ENCODE measurements at regions not wholly inside any gene's neighbourhood (a gene's known extent, or its start where the extent isn't known, plus 50 kb on each side); places are given as distances from the start of the nearest gene placed in this dataset.

- H3K36me3 Mint-ChIP-seq, result no peaks in the 10 kb centered on the region
- no peaks in the 10 kb centered on the region for H3K9me3 Mint-ChIP-seq
- H3K27ac Mint-ChIP-seq, result no peak overlapping the region
- peaks cover 0 to 3% of the 10 kb centered on the region in 2 donors for H3K27me3 Mint-ChIP-seq
- ATAC-seq, result no peak
- peaks cover 0 to 6% of the 10 kb centered on the region in 2 donors for H3K4me1 Mint-ChIP-seq (ENCODE audit: low read depth in 2 of 2)
- no peak for DNase-seq (ENCODE audit: low spot score)
- no peak overlapping the region for H3K4me3 Mint-ChIP-seq
Measured at GRCh38 chr15:47505712-47506328, 211.5 kb upstream of the SEMA6D start.

DNA sequence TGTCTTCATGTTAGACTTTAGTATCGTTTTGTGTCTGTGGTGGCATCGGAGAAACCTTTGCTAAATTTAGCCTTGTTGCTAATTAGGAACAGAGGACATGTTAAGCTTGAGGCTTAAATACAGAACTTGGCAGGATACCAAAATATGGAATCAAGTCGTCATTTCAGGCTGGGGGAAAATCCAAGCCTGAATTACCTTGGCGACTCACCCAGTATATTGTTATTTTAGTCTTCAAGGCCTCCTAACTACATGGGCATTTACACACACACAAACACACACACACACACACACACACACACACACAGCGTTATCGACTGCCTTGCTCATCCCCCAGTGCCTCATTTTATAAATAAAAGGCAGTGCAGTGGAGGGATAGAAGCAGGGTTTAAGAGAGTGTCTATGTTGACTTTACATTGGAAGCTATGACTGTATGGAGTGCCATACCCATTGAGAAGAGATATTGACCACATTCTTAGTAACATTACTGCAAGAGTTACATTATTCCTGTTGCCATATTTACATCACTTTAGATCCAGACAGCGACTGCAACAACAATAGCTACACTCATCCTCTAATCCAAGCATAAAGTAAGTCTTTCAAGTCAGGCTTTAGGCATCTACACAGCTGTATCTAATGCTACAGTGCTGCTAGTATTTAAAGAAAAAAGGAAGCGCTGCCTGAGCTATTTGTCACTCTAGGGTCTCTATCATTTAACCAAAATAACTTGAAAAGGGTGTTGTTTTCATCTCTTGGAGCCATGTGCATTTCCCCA lies 210.8 kb upstream of the SEMA6D start:
- Mint-ChIP-seq H3K27ac (no peak overlapping the region), H3K4me1 (ENCODE audit: low read depth in 2 of 2) (peaks cover 0 to 6% of the 10 kb centered on the region in 2 donors), H3K27me3 (peaks cover 0 to 3% of the 10 kb centered on the region in 2 donors), H3K9me3 (no peaks in the 10 kb centered on the region), H3K4me3 (no peak overlapping the region), H3K36me3 (no peaks in the 10 kb centered on the region)
- ATAC-seq (no peak), DNase-seq (ENCODE audit: low spot score) (no peak)

DNA sequence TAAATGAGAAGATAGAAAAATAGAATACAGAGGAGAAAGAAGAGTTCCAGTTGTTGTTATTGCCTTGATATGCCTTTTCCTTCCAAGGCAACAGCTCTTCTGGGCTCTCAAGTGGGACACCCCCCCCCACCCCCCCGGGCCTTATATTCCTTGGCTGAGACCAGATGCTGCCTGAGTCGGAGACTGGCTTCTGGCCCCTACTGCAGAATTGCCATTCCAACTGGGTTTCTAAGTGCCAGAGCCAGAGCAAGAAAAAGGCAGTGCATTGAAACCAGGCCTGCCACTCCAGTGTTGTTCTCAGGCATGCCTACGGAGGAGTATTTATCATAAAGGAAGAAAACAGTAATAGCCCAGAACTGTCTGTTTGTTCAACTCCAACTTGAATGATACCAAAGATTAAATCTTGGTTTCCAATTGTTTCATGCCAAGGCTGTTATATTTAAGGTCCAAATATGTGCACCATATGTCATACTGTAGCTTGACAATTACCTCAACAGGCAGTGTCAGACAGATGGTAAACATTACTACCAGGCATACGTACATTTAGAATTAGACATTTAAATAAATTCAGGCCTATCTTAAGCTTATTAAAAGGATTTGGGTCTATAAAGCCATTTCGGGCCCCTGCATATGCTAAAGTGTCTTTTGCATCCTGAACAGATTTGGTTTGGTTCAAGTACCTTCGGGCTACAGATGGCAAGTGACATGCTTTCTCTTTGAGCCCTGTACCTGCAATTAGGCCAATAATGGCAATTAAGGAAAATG lies 209.9 kb upstream of the SEMA6D start:
- H3K9me3 Mint-ChIP-seq, result no peaks in the 10 kb centered on the region
- no peak for DNase-seq (ENCODE audit: low spot score)
- peaks cover 0 to 3% of the 10 kb centered on the region in 2 donors for H3K27me3 Mint-ChIP-seq
- no peak overlapping the region for H3K27ac Mint-ChIP-seq
- H3K4me1 Mint-ChIP-seq (ENCODE audit: low read depth in 2 of 2), result peaks cover 0 to 6% of the 10 kb centered on the region in 2 donors
- no peaks in the 10 kb centered on the region for H3K36me3 Mint-ChIP-seq
- no peak for ATAC-seq
- H3K4me3 Mint-ChIP-seq, result no peak overlapping the region

DNA sequence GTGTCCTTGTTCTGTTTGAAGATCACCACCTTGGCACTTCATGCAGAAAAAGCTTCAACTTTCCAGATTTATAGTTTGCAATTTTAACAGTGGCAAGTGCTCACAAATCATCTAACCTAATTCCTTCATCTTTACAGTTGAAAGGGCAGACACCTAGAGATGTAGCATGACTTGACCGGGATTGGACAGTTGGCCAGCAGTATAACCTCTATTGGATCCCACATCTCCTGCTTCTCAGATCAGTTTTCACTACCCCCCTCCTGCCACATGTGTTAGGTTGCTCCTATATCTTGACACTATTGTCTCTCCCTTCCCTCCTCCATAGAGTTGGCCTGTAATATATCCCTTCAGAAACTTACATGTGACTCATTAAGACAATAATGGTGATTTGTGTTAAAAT lies 206.0 kb upstream of the SEMA6D start:
- Mint-ChIP-seq H3K27ac (no peak overlapping the region), H3K4me3 (no peak overlapping the region), H3K36me3 (no peaks in the 10 kb centered on the region), H3K9me3 (no peaks in the 10 kb centered on the region), H3K4me1 (ENCODE audit: low read depth in 2 of 2) (no peaks in the 10 kb centered on the region), H3K27me3 (peaks cover 0 to 3% of the 10 kb centered on the region in 2 donors)
- ATAC-seq (no peak), DNase-seq (ENCODE audit: low spot score) (no peak)

DNA sequence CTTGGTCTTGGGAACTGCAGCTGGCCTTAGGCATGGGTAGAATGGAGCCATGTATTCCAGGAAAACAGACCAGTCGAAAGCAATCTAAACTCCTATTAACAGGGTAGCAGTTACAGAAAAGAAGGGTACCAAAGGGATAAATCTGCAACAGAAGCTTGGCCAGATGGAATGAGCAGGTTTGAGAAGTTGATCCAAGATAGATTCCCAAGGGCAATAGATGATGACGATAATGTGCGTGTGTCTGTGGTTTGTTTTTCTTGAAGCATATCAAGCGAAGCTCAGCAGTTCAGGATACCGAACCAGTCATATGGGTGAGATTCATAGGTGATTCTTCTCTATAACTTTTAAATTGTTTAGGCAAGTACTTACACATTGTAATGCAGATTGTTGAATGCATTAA lies 203.8 kb upstream of the SEMA6D start:
- DNase-seq (ENCODE audit: low spot score), result no peak

DNA sequence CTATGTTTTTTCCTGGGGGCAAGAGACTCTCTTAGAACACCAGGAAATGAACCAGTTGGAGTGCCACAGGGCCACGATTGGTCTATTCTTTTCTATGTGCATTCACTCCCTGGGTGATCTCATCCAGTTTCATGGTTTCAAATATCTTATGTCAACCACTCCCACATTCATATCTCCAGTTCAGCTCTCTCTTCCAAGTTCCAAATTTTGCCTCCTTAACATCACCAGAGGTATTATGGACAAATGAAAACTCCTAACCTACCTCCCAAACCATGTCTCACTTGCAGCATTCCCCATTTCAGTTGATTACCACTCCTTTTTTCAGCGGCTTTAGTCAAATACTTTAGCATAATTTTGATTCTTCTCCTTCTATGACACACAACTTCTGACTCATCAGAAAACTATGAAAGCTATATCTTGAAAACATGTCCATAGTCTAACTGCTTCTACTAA lies 203.1 kb upstream of the SEMA6D start:
- no peaks in the 10 kb centered on the region for H3K4me1 Mint-ChIP-seq (ENCODE audit: low read depth in 2 of 2)
- no peak overlapping the region for H3K27ac Mint-ChIP-seq
- DNase-seq (ENCODE audit: low spot score), result no peak
- H3K9me3 Mint-ChIP-seq, result no peaks in the 10 kb centered on the region
- H3K4me3 Mint-ChIP-seq, result no peak overlapping the region
- no peak for ATAC-seq
- H3K36me3 Mint-ChIP-seq, result no peaks in the 10 kb centered on the region
- H3K27me3 Mint-ChIP-seq, result peaks cover 0 to 3% of the 10 kb centered on the region in 2 donors

More for the DNA sequence above, 203.8 kb upstream of the SEMA6D start:
- no peak overlapping the region for H3K4me3 Mint-ChIP-seq
- H3K36me3 Mint-ChIP-seq, result no peaks in the 10 kb centered on the region
- H3K27me3 Mint-ChIP-seq, result peaks cover 0 to 3% of the 10 kb centered on the region in 2 donors
- no peaks in the 10 kb centered on the region for H3K9me3 Mint-ChIP-seq
- no peaks in the 10 kb centered on the region for H3K4me1 Mint-ChIP-seq (ENCODE audit: low read depth in 2 of 2)
- H3K27ac Mint-ChIP-seq, result no peak overlapping the region
- no peak for ATAC-seq

GRCh38 chr15:47516558-47516957 lies 200.7 kb upstream of the SEMA6D start:
- H3K27ac Mint-ChIP-seq, result no peak overlapping the region
- ATAC-seq (no peak), DNase-seq (ENCODE audit: low spot score) (no peak)
- H3K9me3 Mint-ChIP-seq, result no peaks in the 10 kb centered on the region
- no peaks in the 10 kb centered on the region for H3K27me3 Mint-ChIP-seq
- H3K4me3 Mint-ChIP-seq, result no peak overlapping the region
- no peaks in the 10 kb centered on the region for H3K36me3 Mint-ChIP-seq
- H3K4me1 Mint-ChIP-seq (ENCODE audit: low read depth in 2 of 2), result no peaks in the 10 kb centered on the region

DNA sequence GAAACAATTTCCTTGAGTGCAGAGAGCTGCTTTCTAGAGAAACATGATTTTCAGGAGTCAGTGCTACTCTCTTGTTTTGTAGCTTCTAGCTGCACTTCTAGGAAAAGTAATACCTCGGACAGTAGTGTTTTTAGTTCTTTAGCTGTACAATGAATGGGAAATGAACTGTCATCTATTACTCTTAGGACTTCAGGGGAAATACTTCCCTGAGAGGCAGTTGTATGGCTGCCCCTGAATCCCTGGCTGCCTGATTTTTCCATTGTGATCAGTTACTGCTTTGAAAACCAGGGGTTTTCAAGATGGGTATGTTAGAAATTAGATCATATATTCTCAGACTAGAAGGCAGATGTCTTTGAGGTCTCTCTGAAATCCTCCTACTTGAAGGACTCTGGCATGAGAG lies 200.3 kb upstream of the SEMA6D start:
- Mint-ChIP-seq H3K4me3 (no peak overlapping the region), H3K27ac (no peak overlapping the region), H3K36me3 (no peaks in the 10 kb centered on the region), H3K4me1 (ENCODE audit: low read depth in 2 of 2) (no peaks in the 10 kb centered on the region), H3K9me3 (no peaks in the 10 kb centered on the region), H3K27me3 (no peaks in the 10 kb centered on the region)
- ATAC-seq, result no peak
- no peak for DNase-seq (ENCODE audit: low spot score)

DNA sequence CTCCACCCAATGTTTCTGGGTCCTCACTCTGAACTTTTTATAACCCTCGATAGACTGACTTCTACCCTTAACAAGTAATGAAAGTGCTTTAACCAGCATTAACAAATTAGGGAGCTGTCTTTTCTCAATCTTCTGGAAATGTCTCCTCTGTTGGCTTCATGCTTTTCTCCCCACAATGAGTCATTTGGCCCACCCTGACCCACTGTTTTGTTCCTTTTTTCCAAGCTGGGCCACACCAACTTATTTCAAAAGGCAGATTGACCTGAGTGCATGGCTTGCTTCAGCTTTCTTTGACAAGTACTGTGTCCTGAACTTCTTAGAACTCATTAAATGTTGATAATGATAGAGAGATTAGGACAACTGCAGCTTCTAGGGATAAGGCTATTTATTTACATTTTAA lies 199.6 kb upstream of the SEMA6D start:
- H3K27ac Mint-ChIP-seq, result no peak overlapping the region
- H3K9me3 Mint-ChIP-seq, result no peaks in the 10 kb centered on the region
- no peaks in the 10 kb centered on the region for H3K27me3 Mint-ChIP-seq
- H3K36me3 Mint-ChIP-seq, result no peaks in the 10 kb centered on the region
- no peaks in the 10 kb centered on the region for H3K4me1 Mint-ChIP-seq (ENCODE audit: low read depth in 2 of 2)
- ATAC-seq (no peak), DNase-seq (ENCODE audit: low spot score) (no peak)
- H3K4me3 Mint-ChIP-seq, result no peak overlapping the region

- Mint-ChIP-seq H3K4me3 (no peak overlapping the region), H3K9me3 (no peaks in the 10 kb centered on the region), H3K4me1 (ENCODE audit: low read depth in 2 of 2) (peaks cover 0 to 6% of the 10 kb centered on the region in 2 donors), H3K36me3 (no peaks in the 10 kb centered on the region), H3K27me3 (peaks cover 0 to 2% of the 10 kb centered on the region in 2 donors), H3K27ac (no peak overlapping the region)
- DNase-seq (ENCODE audit: low spot score) (no peak), ATAC-seq (no peak)
Measured at GRCh38 chr15:47523681-47524475, 193.4 kb upstream of the SEMA6D start.

DNA sequence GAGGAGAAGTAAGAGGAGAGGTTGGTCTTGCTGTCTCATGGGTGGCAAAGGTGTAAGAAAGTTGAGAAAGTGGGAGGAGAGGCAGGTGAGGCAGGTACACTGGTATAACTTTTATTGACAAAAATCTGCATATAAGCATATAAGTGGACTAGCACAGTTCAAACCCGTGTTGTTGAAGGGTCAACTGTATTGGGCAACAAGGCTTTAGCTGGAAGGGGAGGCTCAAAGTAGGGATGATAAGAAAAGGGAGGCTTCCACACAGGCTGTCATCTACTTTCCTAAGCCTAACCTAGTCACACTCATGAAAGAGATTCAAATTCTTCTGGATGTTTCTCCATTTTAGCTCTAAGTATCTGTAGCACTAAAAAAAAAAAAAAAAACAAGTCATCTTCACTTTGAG lies 188.1 kb upstream of the SEMA6D start:
- ATAC-seq (no peak), DNase-seq (ENCODE audit: low spot score) (no peak)
- peaks cover 0 to 2% of the 10 kb centered on the region in 2 donors for H3K27me3 Mint-ChIP-seq

GRCh38 chr15:47534673-47535072 lies 182.6 kb upstream of the SEMA6D start:
- DNase-seq (ENCODE audit: low spot score) (no peak), ATAC-seq (no peak)
- Mint-ChIP-seq H3K9me3 (peaks cover 7% of the 10 kb centered on the region), H3K4me1 (ENCODE audit: low read depth in 2 of 2) (peaks cover 0 to 4% of the 10 kb centered on the region in 2 donors), H3K27ac (no peak overlapping the region), H3K4me3 (no peak overlapping the region), H3K36me3 (no peaks in the 10 kb centered on the region), H3K27me3 (peaks cover 0 to 12% of the 10 kb centered on the region in 2 donors)

More for the DNA sequence above, 188.1 kb upstream of the SEMA6D start:
- H3K9me3 Mint-ChIP-seq, result peaks cover 7% of the 10 kb centered on the region
- no peak overlapping the region for H3K4me3 Mint-ChIP-seq
- peaks cover 0 to 4% of the 10 kb centered on the region in 2 donors for H3K4me1 Mint-ChIP-seq (ENCODE audit: low read depth in 2 of 2)
- H3K36me3 Mint-ChIP-seq, result no peaks in the 10 kb centered on the region
- no peak overlapping the region for H3K27ac Mint-ChIP-seq

- no peaks in the 10 kb centered on the region for H3K36me3 Mint-ChIP-seq
- H3K4me3 Mint-ChIP-seq, result no peak overlapping the region
- H3K27me3 Mint-ChIP-seq, result peaks cover 0 to 13% of the 10 kb centered on the region in 2 donors
- no peak for DNase-seq (ENCODE audit: low spot score)
- peaks cover 12% of the 10 kb centered on the region for H3K9me3 Mint-ChIP-seq
- H3K27ac Mint-ChIP-seq, result no peak overlapping the region
- no peak for ATAC-seq
- no peaks in the 10 kb centered on the region for H3K4me1 Mint-ChIP-seq (ENCODE audit: low read depth in 2 of 2)
Measured at GRCh38 chr15:47541562-47541961, 175.7 kb upstream of the SEMA6D start.
